K562 (cell line): ENCODE measurements at regions not wholly inside any gene's neighbourhood (a gene's known extent, or its start where the extent isn't known, plus 50 kb on each side); places are given as distances from the start of the nearest gene placed in this dataset.

Experiments
- ATAC-seq: fragments of 200-7000 bp; cut with Tn5 transposase; 3 replicates; pipeline ENCODE4 v1.9.1; 2020; ENCODE audit warnings: moderate library complexity
- BruUV-seq: library from RNA; stranded (reverse); fragments of 400-500 nt; replicated peaks from 2 replicates; lab custom pipeline; 2021; lab: Mats Ljungman, UMichigan
- CTCF ChIA-PET: fragments of 300-600 bp; formaldehyde crosslinking; extraction: SDS; loops from one replicate; lab custom pipeline; 2021; ENCODE audit warnings: low intra/inter-chr PET ratio; lab: Yijun Ruan, JAX
- POLR2A ChIA-PET: fragments of 300-600, 350-650 bp; sonication (Branson Sonifier 250); formaldehyde crosslinking; extraction: SDS; loops from one replicate; lab custom pipeline; 2021; ENCODE audit warnings: antibody characterized with exemption, inconsistent platforms; lab: Yijun Ruan, JAX
- DNase-seq, 4 experiments: peaks; one replicate each; pipeline versions ENCODE4 v3.0.0 to v3.0.0-alpha.2; 2011 to 2018; ENCODE audit warnings: low spot score in 3 of 4, mixed read lengths in 3 of 4; ENCODE audit errors: extremely low read depth in 1 of 4
- FAIRE-seq: peaks from 2 replicates; lab custom pipeline; 2011; peaks lifted over from hg19 to GRCh38; lab: Jason Lieb, UNC
- H2AFZ ChIP-seq: 2 replicates; pipeline ENCODE4 v1.6.0; 2011; ENCODE audit warnings: low read depth, low read length, control low read depth, inconsistent platforms
- H3K27ac ChIP-seq: fragments of 200-600 bp; 3 replicates; pipeline ENCODE4 v1.8.0; 2011; ENCODE audit warnings: low read depth, mild to moderate bottlenecking, control low read depth, inconsistent platforms, low read length, moderate library complexity, mixed read lengths; ENCODE audit errors: extremely low read depth
- H3K27me3 ChIP-seq, 2 experiments: fragments of 300-600 bp in 1 of 2; 2 replicates in 1 of 2; 3 replicates in 1 of 2; pipeline versions ENCODE4 v1.6.0 to v1.8.0; 2011; ENCODE audit warnings: inconsistent platforms in 2 of 2, low read length in 2 of 2, mild to moderate bottlenecking in 1 of 2, mixed read lengths in 1 of 2, moderate library complexity in 1 of 2; ENCODE audit not compliant: control insufficient read depth in 2 of 2, insufficient read depth in 2 of 2
- H3K36me3 ChIP-seq: fragments of 300-600 bp; 3 replicates; pipeline ENCODE4 v1.8.0; 2011; ENCODE audit warnings: mild to moderate bottlenecking, low read length, inconsistent platforms; ENCODE audit not compliant: control insufficient read depth, insufficient read depth
- H3K4me1 ChIP-seq, 2 experiments: fragments of 200-600 bp in 1 of 2; replicated peaks in 1 of 2; 2 replicates in 1 of 2; 3 replicates in 1 of 2; pipeline versions ENCODE4 v1.5.1 to v1.8.0; 2011; ENCODE audit warnings: inconsistent platforms in 2 of 2, low read length in 2 of 2, mild to moderate bottlenecking in 1 of 2, mixed read lengths in 1 of 2, moderate library complexity in 1 of 2; ENCODE audit not compliant: control insufficient read depth in 2 of 2, insufficient read depth in 2 of 2
- H3K4me2 ChIP-seq: 2 replicates; pipeline ENCODE4 v1.6.1; 2011; ENCODE audit warnings: low read length, control low read depth, inconsistent platforms, mixed read lengths; ENCODE audit not compliant: insufficient read depth
- H3K4me3 ChIP-seq: fragments of 200-600 bp; sonication (generic), shearing (Covaris generic); 2 replicates; pipeline ENCODE4 v1.5.1; 2016; ENCODE audit warnings: control low read depth, inconsistent platforms
- H3K79me2 ChIP-seq: fragments of 200-600 bp; 3 replicates; pipeline ENCODE4 v1.8.0; 2011; ENCODE audit warnings: low read length, inconsistent platforms; ENCODE audit not compliant: control insufficient read depth, insufficient read depth
- H3K9ac ChIP-seq, 2 experiments: 2 replicates each; pipeline versions ENCODE4 v1.6.0 to v1.6.1; 2011; ENCODE audit warnings: low read depth in 2 of 2, low read length in 2 of 2, control low read depth in 1 of 2, inconsistent platforms in 1 of 2, mild to moderate bottlenecking in 1 of 2, mixed read lengths in 1 of 2; ENCODE audit not compliant: insufficient read depth in 1 of 2
- H3K9me1 ChIP-seq: one replicate; pipeline ENCODE4 v1.6.0; 2011; ENCODE audit warnings: inconsistent platforms, mild to moderate bottlenecking, low read length, moderate library complexity; ENCODE audit not compliant: control insufficient read depth, insufficient read depth
- H3K9me3 ChIP-seq: replicated peaks from 2 replicates; pipeline ENCODE4 v1.5.1; 2011; ENCODE audit warnings: low read depth, low read length, inconsistent platforms; ENCODE audit not compliant: control insufficient read depth, insufficient read depth
- H4K20me1 ChIP-seq: replicated peaks from 2 replicates; pipeline ENCODE4 v1.6.1; 2011; ENCODE audit warnings: low read length, inconsistent platforms, mixed read lengths; ENCODE audit not compliant: control insufficient read depth, insufficient read depth
- NFIC ChIP-seq: fragments of 450-650 bp; IDR thresholded peaks from 2 replicates; pipeline ENCODE4 v1.6.1; 2017; ENCODE audit warnings: mild to moderate bottlenecking, inconsistent platforms
- RAD21 ChIP-seq, 2 experiments: fragments of 250-450 bp in 1 of 2; fragments of 450-650 bp in 1 of 2; sonication (Bioruptor Pico) in 1 of 2; formaldehyde crosslinking in 1 of 2; IDR thresholded peaks in 1 of 2; conservative IDR thresholded peaks in 1 of 2; 2 replicates each; pipeline versions ENCODE4 v1.4.0 to v1.8.0; 2020 to 2022; ENCODE audit warnings: mild to moderate bottlenecking in 2 of 2, moderate library complexity in 1 of 2
- SMAD4 ChIP-seq: fragments of 250-450 bp; sonication (Bioruptor Pico); conservative IDR thresholded peaks from 2 replicates; pipeline ENCODE4 v1.8.0; 2021; ENCODE audit warnings: inconsistent platforms, mild to moderate bottlenecking, moderate library complexity
- THRAP3 ChIP-seq: fragments of 450-650 bp; IDR thresholded peaks from 2 replicates; pipeline ENCODE4 v1.6.1; 2016; ENCODE audit warnings: mild to moderate bottlenecking, inconsistent platforms, borderline replicate concordance
- ZNF707 ChIP-seq: fragments of 250-450 bp; sonication (Bioruptor Pico); conservative IDR thresholded peaks from 2 replicates; pipeline ENCODE4 v1.8.0; 2022; ENCODE audit warnings: inconsistent platforms, mild to moderate bottlenecking, moderate library complexity
- WGBS: fragments of 100-300 bp; shearing (Covaris generic); methylation state at CpG from one replicate; pipeline ENCODE4 v1.1.6; 2016; ENCODE audit warnings: low coverage, mixed read lengths; ENCODE audit not compliant: insufficient coverage; ENCODE audit errors: missing lambda C conversion rate; 5-methylcytosine and 5-hydroxymethylcytosine counted together
- in situ Hi-C: fragments of 300-500 bp; cut with MboI; formaldehyde crosslinking; loops from 4 replicates; pipeline ENCODE4 v1.15.0; 2018; ENCODE audit warnings: inconsistent platforms, mixed read lengths
- intact Hi-C: fragments of 100-400 bp; cut with micrococcal nuclease; formaldehyde crosslinking; loops from 2 replicates; pipeline ENCODE4 v1.14.2; 2022

- ChIA-PET POLR2A (interaction anchor here (1.0 kb wide), 1 partner anchor 12 kb away, joined by 3 read pairs; no protein-coding TSS in a partner anchor), CTCF (no interaction called here)
- in situ Hi-C loops = no loop called here
- Histone ChIP-seq H3K27ac (no peak overlapping the region), H3K79me2 (no peaks in the 10 kb centered on the region), H2AFZ (no peak overlapping the region), H3K9me3 (no peaks in the 10 kb centered on the region), H3K4me1 (no peaks in the 10 kb centered on the region), H3K4me2 (no peak overlapping the region), H3K9ac (no peak overlapping the region), H3K36me3 (no peaks in the 10 kb centered on the region), H3K27me3 (no peaks in the 10 kb centered on the region), H3K4me3 (no peak overlapping the region), H3K9me1 (no peaks in the 10 kb centered on the region), H4K20me1 (no peaks in the 10 kb centered on the region)
- ATAC-seq = no peak
- intact Hi-C loops = no loop called here
- BruUV-seq = no TSS peak
- TF ChIP-seq NFIC = no peak
- no peak for TF ChIP-seq SMAD4 (CRISPR knock-in tag)
- no peak for TF ChIP-seq THRAP3
- no peak for TF ChIP-seq ZNF707 (CRISPR knock-in tag)
- FAIRE-seq = no peak
- 11% methylated on average over 3 of the region's 3 CpGs for WGBS
- DNase-seq = no peak
Observed at GRCh38 chr3:177713928-177714900, 516.9 kb upstream of the TBL1XR1 start.

- Histone ChIP-seq H3K4me3 (no peak overlapping the region), H4K20me1 (no peaks in the 10 kb centered on the region), H3K36me3 (no peaks in the 10 kb centered on the region), H3K9me1 (no peaks in the 10 kb centered on the region), H3K4me2 (no peak overlapping the region), H3K27me3 (no peaks in the 10 kb centered on the region), H3K9me3 (no peaks in the 10 kb centered on the region), H3K79me2 (no peaks in the 10 kb centered on the region), H3K9ac (no peak overlapping the region), H2AFZ (no peak overlapping the region), H3K4me1 (no peaks in the 10 kb centered on the region), H3K27ac (no peak overlapping the region)
- ATAC-seq (no peak), DNase-seq (no peak), FAIRE-seq (no peak)
- intact Hi-C loops = no loop called here
- BruUV-seq = no TSS peak
- in situ Hi-C loops = no loop called here
- ChIA-PET CTCF (no interaction called here), POLR2A (interaction anchor here (1.0 kb wide), 1 partner anchor 11 kb away, joined by 3 read pairs; no protein-coding TSS in a partner anchor)
- 0% methylated on average over 3 of the region's 3 CpGs for WGBS
- no peak for TF ChIP-seq RAD21 (CRISPR knock-in tag; conservative IDR thresholded peaks at IDR 0.05 in 1 of 2, IDR thresholded peaks at IDR 0.05 in 1 of 2)
Observed at GRCh38 chr3:177714945-177715344, 517.7 kb upstream of the TBL1XR1 start.
